IMR-90 (cell line): ENCODE measurements at regions not wholly inside any gene's neighbourhood (a gene's known extent, or its start where the extent isn't known, plus 50 kb on each side); places are given as distances from the start of the nearest gene placed in this dataset.

Experiments used
- ATAC-seq: fragments of 200-7000 bp; cut with Tn5 transposase; 2 replicates; pipeline ENCODE4 v1.9.1; 2020; ENCODE audit warnings: low read depth, mild to moderate bottlenecking, moderate library complexity
- BruUV-seq: library from RNA; stranded (reverse); fragments of 400-500 nt; replicated peaks from 2 replicates; lab custom pipeline; 2021; lab: Mats Ljungman, UMichigan
- CTCF ChIA-PET: fragments of 300-600 bp; formaldehyde crosslinking; extraction: SDS; loops from one replicate; lab custom pipeline; 2021; ENCODE audit warnings: antibody characterized with exemption; lab: Yijun Ruan, JAX
- POLR2A ChIA-PET: fragments of 300-600 bp; sonication (Branson Sonifier 250); formaldehyde crosslinking; loops from one replicate; lab custom pipeline; 2022; ENCODE audit warnings: antibody characterized with exemption; ENCODE audit not compliant: unreplicated experiment; lab: Charles Lee
- DNase-seq: peaks from one replicate; pipeline ENCODE4 v3.0.0; 2013
- H2AFZ ChIP-seq: replicated peaks from 2 replicates; pipeline ENCODE3; 2013; ENCODE audit warnings: low read length, mild to moderate bottlenecking; ENCODE audit not compliant: poor library complexity
- H2AK5ac ChIP-seq: 2 replicates; pipeline ENCODE4 v1.6.1; 2013; ENCODE audit warnings: low read depth, low read length, inconsistent platforms
- H2AK9ac ChIP-seq: replicated peaks from 2 replicates; pipeline ENCODE3; 2013; ENCODE audit warnings: mild to moderate bottlenecking, low read depth, low read length, moderate library complexity; ENCODE audit not compliant: poor library complexity
- H2BK120ac ChIP-seq: 2 replicates; pipeline ENCODE4 v1.6.1; 2013; ENCODE audit warnings: low read depth, low read length, inconsistent platforms
- H2BK15ac ChIP-seq: 3 replicates; pipeline ENCODE4 v1.6.1; 2013; ENCODE audit warnings: low read depth, low read length, inconsistent platforms
- H2BK20ac ChIP-seq: 2 replicates; pipeline ENCODE4 v1.6.1; 2013; ENCODE audit warnings: low read depth, mild to moderate bottlenecking, inconsistent platforms, low read length, moderate library complexity
- H2BK5ac ChIP-seq: 2 replicates; pipeline ENCODE4 v1.6.1; 2013; ENCODE audit warnings: mild to moderate bottlenecking, low read depth, low read length, inconsistent platforms; ENCODE audit not compliant: poor library complexity, severe bottlenecking
- H3K14ac ChIP-seq: replicated peaks from 2 replicates; pipeline ENCODE4 v1.6.1; 2013; ENCODE audit warnings: low read depth, low read length, inconsistent platforms
- H3K18ac ChIP-seq: 2 replicates; pipeline ENCODE4 v1.6.1; 2013; ENCODE audit warnings: low read depth, low read length, control low read depth
- H3K23ac ChIP-seq: 2 replicates; pipeline ENCODE4 v1.6.1; 2013; ENCODE audit warnings: low read depth, low read length, inconsistent platforms
- H3K27ac ChIP-seq: 2 replicates; pipeline ENCODE4 v1.5.1; 2013; ENCODE audit warnings: mild to moderate bottlenecking, control low read depth, low read length; ENCODE audit not compliant: insufficient read depth
- H3K27me3 ChIP-seq: 2 replicates; pipeline ENCODE4 v1.6.1; 2013; ENCODE audit warnings: low read length; ENCODE audit not compliant: control insufficient read depth, insufficient read depth
- H3K36me3 ChIP-seq: 2 replicates; pipeline ENCODE4 v1.6.1; 2013; ENCODE audit warnings: low read length, mixed read lengths; ENCODE audit not compliant: control insufficient read depth, insufficient read depth
- H3K4ac ChIP-seq: 2 replicates; pipeline ENCODE4 v1.6.1; 2013; ENCODE audit warnings: low read depth, low read length, inconsistent platforms
- H3K4me1 ChIP-seq: 2 replicates; pipeline ENCODE4 v1.6.1; 2013; ENCODE audit warnings: low read length, mixed read lengths; ENCODE audit not compliant: control insufficient read depth, insufficient read depth
- H3K4me2 ChIP-seq: 2 replicates; pipeline ENCODE4 v1.6.1; 2013; ENCODE audit warnings: low read depth, mild to moderate bottlenecking, control low read depth, low read length, moderate library complexity
- H3K4me3 ChIP-seq: 2 replicates; pipeline ENCODE4 v1.5.1; 2013; ENCODE audit warnings: low read depth, mild to moderate bottlenecking, control low read depth, low read length, moderate library complexity; ENCODE audit not compliant: insufficient read depth
- H3K56ac ChIP-seq: 2 replicates; pipeline ENCODE4 v1.6.1; 2013; ENCODE audit warnings: low read length, inconsistent platforms; ENCODE audit not compliant: insufficient read depth; ENCODE audit errors: extremely low read depth
- H3K79me1 ChIP-seq, 2 experiments: 2 replicates each; pipeline ENCODE4 v1.6.1; 2013; ENCODE audit warnings: low read length in 2 of 2, inconsistent platforms in 1 of 2, low read depth in 1 of 2
- H3K9ac ChIP-seq: 2 replicates; pipeline ENCODE4 v1.6.1; 2013; ENCODE audit warnings: low read depth, low read length, control low read depth
- H3K9me1 ChIP-seq: 2 replicates; pipeline ENCODE4 v1.6.1; 2013; ENCODE audit warnings: low read length, inconsistent platforms; ENCODE audit not compliant: insufficient read depth
- H3K9me3 ChIP-seq: 2 replicates; pipeline ENCODE4 v1.6.1; 2013; ENCODE audit warnings: low read length; ENCODE audit not compliant: control insufficient read depth, insufficient read depth
- H4K20me1 ChIP-seq: 2 replicates; pipeline ENCODE4 v1.6.1; 2013; ENCODE audit warnings: low read length, inconsistent platforms; ENCODE audit not compliant: insufficient read depth
- H4K5ac ChIP-seq: 2 replicates; pipeline ENCODE4 v1.6.1; 2013; ENCODE audit warnings: mild to moderate bottlenecking, low read depth, low read length, control low read depth
- H4K8ac ChIP-seq, 2 experiments: 2 replicates each; pipeline ENCODE4 v1.6.1; 2013; ENCODE audit warnings: low read depth in 2 of 2, low read length in 2 of 2, control low read depth in 1 of 2, inconsistent platforms in 1 of 2
- H4K91ac ChIP-seq: 2 replicates; pipeline ENCODE4 v1.6.1; 2013; ENCODE audit warnings: low read depth, low read length, inconsistent platforms; ENCODE audit not compliant: insufficient read depth
- NFE2L2 ChIP-seq: fragments of 150-350 bp; IDR thresholded peaks from 2 replicates; pipeline ENCODE4 v1.6.1; 2016; ENCODE audit warnings: low read depth, mild to moderate bottlenecking, low read length
- RCOR1 ChIP-seq: IDR thresholded peaks from 2 replicates; pipeline ENCODE4 v1.6.1; 2012; ENCODE audit warnings: mild to moderate bottlenecking, low read length, improper control_type of control experiment; ENCODE audit not compliant: insufficient replicate concordance
- SMC3 ChIP-seq: fragments of 150-350 bp; IDR thresholded peaks from 2 replicates; pipeline ENCODE4 v1.6.1; 2016; ENCODE audit warnings: low read depth, mild to moderate bottlenecking, antibody characterized with exemption, low read length, moderate library complexity
- WGBS, 2 experiments: methylation state at CpG; one replicate each; pipeline versions ENCODE4 v1.1.5 to v1.1.7; 2013; ENCODE audit warnings: missing lambda C conversion rate in 2 of 2; ENCODE audit not compliant: insufficient read length in 1 of 2; ENCODE audit errors: extremely low coverage in 2 of 2; 5-methylcytosine and 5-hydroxymethylcytosine counted together
- dilution Hi-C: fragments of 300-500 bp; cut with HindIII; formaldehyde crosslinking; loops from one replicate; pipeline ENCODE4 v1.14.3; 2018; ENCODE audit warnings: low sequenced_read_pairs; ENCODE audit not compliant: unreplicated experiment
- in situ Hi-C: fragments of 300-500 bp; cut with MboI; formaldehyde crosslinking; loops from 3 replicates; pipeline ENCODE4 v1.14.3; 2019; ENCODE audit warnings: low sequenced_read_pairs, inconsistent platforms, mixed read lengths
- intact Hi-C: fragments of 100-400 bp; cut with micrococcal nuclease; formaldehyde crosslinking; loops from 2 replicates; pipeline ENCODE4 v1.10.0; 2022
- TF ChIP-seq, protein P1 (sequence below): fragments of 150-350 bp; IDR thresholded peaks from 2 replicates; pipeline ENCODE4 v1.6.1; 2016; ENCODE audit warnings: low read depth, mild to moderate bottlenecking, low read length, moderate library complexity, borderline replicate concordance
- TF ChIP-seq, protein P2 (sequence below): conservative IDR thresholded peaks from 2 replicates; pipeline ENCODE4 v1.5.1; 2012; ENCODE audit warnings: mild to moderate bottlenecking, low read depth, low read length, improper control_type of control experiment

DNA sequence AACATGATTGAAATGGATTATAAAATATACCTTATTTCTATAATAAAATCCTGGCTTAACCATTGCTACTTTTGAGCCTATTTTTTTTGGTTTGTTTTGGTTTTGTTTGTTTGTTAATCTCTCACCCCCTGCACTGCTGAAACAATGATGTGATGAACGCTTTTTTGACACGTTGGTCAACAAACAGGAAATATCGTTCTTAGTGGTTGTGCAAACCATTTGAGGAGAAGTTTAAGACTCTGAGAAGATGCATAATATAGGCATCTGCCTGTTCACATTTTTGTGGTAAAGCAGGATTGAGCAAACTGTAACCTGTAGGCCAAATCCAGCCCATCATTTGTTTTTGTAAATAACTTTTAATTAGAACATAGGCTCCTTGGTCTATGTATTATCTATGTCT is 75.5 kb upstream of the MDFIC2 start:
- Histone ChIP-seq H2BK5ac (no peak overlapping the region), H3K4me3 (no peak overlapping the region), H3K9me3 (no peaks in the 10 kb centered on the region), H2BK20ac (no peak overlapping the region), H3K79me1 (no peaks in the 10 kb centered on the region), H3K4me1 (no peaks in the 10 kb centered on the region), H3K27me3 (no peaks in the 10 kb centered on the region), H2BK15ac (no peak overlapping the region), H2AK5ac (no peak overlapping the region), H3K4me2 (no peak overlapping the region), H3K36me3 (no peaks in the 10 kb centered on the region), H3K27ac (no peak overlapping the region), H4K20me1 (no peaks in the 10 kb centered on the region), H2BK120ac (no peak overlapping the region), H3K56ac (no peak overlapping the region), H3K9me1 (no peaks in the 10 kb centered on the region), H3K18ac (no peak overlapping the region), H4K5ac (no peak overlapping the region), H4K91ac (no peak overlapping the region), H2AFZ (no peak overlapping the region), H3K9ac (no peak overlapping the region), H3K23ac (no peak overlapping the region), H3K14ac (no peak overlapping the region), H2AK9ac (no peak overlapping the region), H3K4ac (no peak overlapping the region), H4K8ac (no peak overlapping the region)
- POLR2A ChIA-PET, result no interaction called here
- TF ChIP-seq NFE2L2 (no peak), SMC3 (no peak), RCOR1 (no peak)
- TF ChIP-seq, protein P1, sequence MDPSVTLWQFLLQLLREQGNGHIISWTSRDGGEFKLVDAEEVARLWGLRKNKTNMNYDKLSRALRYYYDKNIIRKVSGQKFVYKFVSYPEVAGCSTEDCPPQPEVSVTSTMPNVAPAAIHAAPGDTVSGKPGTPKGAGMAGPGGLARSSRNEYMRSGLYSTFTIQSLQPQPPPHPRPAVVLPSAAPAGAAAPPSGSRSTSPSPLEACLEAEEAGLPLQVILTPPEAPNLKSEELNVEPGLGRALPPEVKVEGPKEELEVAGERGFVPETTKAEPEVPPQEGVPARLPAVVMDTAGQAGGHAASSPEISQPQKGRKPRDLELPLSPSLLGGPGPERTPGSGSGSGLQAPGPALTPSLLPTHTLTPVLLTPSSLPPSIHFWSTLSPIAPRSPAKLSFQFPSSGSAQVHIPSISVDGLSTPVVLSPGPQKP, result no peak
- TF ChIP-seq, protein P2, sequence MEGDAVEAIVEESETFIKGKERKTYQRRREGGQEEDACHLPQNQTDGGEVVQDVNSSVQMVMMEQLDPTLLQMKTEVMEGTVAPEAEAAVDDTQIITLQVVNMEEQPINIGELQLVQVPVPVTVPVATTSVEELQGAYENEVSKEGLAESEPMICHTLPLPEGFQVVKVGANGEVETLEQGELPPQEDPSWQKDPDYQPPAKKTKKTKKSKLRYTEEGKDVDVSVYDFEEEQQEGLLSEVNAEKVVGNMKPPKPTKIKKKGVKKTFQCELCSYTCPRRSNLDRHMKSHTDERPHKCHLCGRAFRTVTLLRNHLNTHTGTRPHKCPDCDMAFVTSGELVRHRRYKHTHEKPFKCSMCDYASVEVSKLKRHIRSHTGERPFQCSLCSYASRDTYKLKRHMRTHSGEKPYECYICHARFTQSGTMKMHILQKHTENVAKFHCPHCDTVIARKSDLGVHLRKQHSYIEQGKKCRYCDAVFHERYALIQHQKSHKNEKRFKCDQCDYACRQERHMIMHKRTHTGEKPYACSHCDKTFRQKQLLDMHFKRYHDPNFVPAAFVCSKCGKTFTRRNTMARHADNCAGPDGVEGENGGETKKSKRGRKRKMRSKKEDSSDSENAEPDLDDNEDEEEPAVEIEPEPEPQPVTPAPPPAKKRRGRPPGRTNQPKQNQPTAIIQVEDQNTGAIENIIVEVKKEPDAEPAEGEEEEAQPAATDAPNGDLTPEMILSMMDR, result no peak
- ATAC-seq (no peak), DNase-seq (no peak)
- WGBS, 2 experiments, result no CpG with 5 or more reads among the region's 3 CpGs
- dilution Hi-C loops, result no loop called here
- intact Hi-C loops, result no loop called here
- CTCF ChIA-PET, result no interaction called here
- in situ Hi-C loops, result no loop called here
- BruUV-seq, result no TSS peak
